ENCODE measurements at regions not wholly inside any gene's neighbourhood (a gene's known extent, or its start where the extent isn't known, plus 50 kb on each side); places are given as distances from the start of the nearest gene placed in this dataset.

DNA sequence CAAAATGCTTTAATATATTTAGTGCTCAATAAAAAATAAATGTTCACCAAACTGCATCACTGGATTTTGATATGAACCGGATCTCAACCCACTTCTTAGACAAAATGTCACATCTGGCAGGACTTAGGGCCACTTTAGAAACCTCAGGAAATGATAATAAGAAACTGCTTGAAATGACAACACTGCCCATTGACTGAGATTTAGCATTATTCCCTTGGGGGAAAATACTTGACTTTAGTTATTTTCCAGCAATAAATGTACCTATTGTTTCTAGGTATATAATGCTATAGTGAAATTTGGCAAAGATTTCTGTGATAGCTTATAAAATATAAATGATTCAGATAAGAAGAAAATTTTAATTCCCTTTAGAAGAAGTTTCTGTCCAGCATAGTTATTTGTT, 195.1 kb downstream of the ICOS start:
- TF ChIP-seq EP300 (IDR thresholded peaks at IDR 0.05; ENCODE audit: low read depth) (no peak), POLR2AphosphoS5 (IDR thresholded peaks at IDR 0.05) (no peak), POLR2A (IDR thresholded peaks at IDR 0.05) (no peak)
- TF ChIP-seq, protein P1, sequence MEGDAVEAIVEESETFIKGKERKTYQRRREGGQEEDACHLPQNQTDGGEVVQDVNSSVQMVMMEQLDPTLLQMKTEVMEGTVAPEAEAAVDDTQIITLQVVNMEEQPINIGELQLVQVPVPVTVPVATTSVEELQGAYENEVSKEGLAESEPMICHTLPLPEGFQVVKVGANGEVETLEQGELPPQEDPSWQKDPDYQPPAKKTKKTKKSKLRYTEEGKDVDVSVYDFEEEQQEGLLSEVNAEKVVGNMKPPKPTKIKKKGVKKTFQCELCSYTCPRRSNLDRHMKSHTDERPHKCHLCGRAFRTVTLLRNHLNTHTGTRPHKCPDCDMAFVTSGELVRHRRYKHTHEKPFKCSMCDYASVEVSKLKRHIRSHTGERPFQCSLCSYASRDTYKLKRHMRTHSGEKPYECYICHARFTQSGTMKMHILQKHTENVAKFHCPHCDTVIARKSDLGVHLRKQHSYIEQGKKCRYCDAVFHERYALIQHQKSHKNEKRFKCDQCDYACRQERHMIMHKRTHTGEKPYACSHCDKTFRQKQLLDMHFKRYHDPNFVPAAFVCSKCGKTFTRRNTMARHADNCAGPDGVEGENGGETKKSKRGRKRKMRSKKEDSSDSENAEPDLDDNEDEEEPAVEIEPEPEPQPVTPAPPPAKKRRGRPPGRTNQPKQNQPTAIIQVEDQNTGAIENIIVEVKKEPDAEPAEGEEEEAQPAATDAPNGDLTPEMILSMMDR (IDR thresholded peaks at IDR 0.05), result no peak
- in situ Hi-C loops (cut with MboI; ENCODE audit: low pct_ligation_motif_present in 1 of 4, low pct_unique_long_range_greater_than_20kb in 1 of 4, low sequenced_read_pairs in 3 of 4) (no loop called here), intact Hi-C loops (cut with DNase I; ENCODE audit: low total_unique reads) (no loop called here)
- H3K36me3 ChIP-seq, result no peaks in the 10 kb centered on the region
- H3K27me3 ChIP-seq, result no peaks in the 10 kb centered on the region
- H3K27ac ChIP-seq, result no peak overlapping the region
- no peaks in the 10 kb centered on the region for H3K9me3 ChIP-seq
- WGBS, 2 donors (ENCODE audit: low coverage in 1 of 2), result 63 to 78% methylated on average over 1 of the region's 1 CpG
- DNase-seq, result no peak
- no peaks in the 10 kb centered on the region for H3K4me1 ChIP-seq
- no peak overlapping the region for H3K4me3 ChIP-seq

DNA sequence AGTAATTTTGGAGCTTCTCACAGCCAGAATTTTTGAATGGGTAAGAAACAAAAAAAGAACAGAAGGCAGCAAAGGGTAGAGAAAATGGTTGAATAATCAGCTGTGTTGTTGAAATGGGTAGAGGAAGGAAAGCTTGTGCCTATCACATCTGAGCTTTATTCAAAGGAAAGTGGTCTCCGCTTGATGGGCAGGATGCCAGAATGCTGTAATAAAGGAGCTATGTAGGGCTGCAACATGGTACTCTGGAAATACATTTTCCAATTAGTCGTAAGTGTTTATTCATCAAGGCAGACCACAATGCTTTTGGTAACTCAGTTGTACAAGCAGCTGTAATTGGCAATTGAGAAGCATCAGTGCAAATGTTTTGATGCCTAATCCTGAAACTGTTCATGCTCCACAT, 196.9 kb downstream of the ICOS start:
- in situ Hi-C loops (cut with MboI; ENCODE audit: low pct_ligation_motif_present in 1 of 4, low pct_unique_long_range_greater_than_20kb in 1 of 4, low sequenced_read_pairs in 3 of 4) (no loop called here), intact Hi-C loops (cut with DNase I; ENCODE audit: low total_unique reads) (no loop called here)
- Histone ChIP-seq H3K36me3 (no peaks in the 10 kb centered on the region), H3K4me3 (no peak overlapping the region), H3K4me1 (no peaks in the 10 kb centered on the region), H3K27me3 (no peaks in the 10 kb centered on the region), H3K27ac (no peak overlapping the region), H3K9me3 (no peaks in the 10 kb centered on the region)
- TF ChIP-seq POLR2A (IDR thresholded peaks at IDR 0.05) (no peak), EP300 (IDR thresholded peaks at IDR 0.05; ENCODE audit: low read depth) (no peak), POLR2AphosphoS5 (IDR thresholded peaks at IDR 0.05) (no peak)
- TF ChIP-seq, protein P1 (IDR thresholded peaks at IDR 0.05), result no peak
- WGBS, 2 donors (ENCODE audit: low coverage in 1 of 2), result 79 to 86% methylated on average over 2 of the region's 2 CpGs
- DNase-seq, result no peak

DNA sequence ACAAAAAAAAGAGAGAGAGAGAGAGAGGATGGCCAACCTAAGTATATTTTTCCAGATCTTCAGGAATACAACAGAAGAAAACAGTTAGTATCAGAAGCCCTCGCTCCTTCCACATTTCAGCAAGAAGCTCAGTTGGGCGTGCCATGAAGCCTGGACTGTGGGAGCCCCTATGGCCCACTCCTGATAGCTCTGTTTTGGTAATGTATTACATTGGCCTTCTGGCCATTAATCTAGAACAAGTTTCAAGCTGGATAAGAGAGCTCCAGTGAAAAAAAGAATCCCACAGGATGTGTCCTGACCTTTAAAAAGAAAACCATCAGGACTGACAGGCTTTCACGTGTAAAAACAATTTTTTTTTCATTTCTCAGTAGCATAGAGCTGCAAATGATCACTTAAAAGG, 197.9 kb downstream of the ICOS start:
- in situ Hi-C loops (cut with MboI; ENCODE audit: low pct_ligation_motif_present in 1 of 4, low pct_unique_long_range_greater_than_20kb in 1 of 4, low sequenced_read_pairs in 3 of 4) (no loop called here), intact Hi-C loops (cut with DNase I; ENCODE audit: low total_unique reads) (no loop called here)
- TF ChIP-seq POLR2A (IDR thresholded peaks at IDR 0.05) (no peak), EP300 (IDR thresholded peaks at IDR 0.05; ENCODE audit: low read depth) (no peak), POLR2AphosphoS5 (IDR thresholded peaks at IDR 0.05) (no peak)
- TF ChIP-seq, protein P1 (IDR thresholded peaks at IDR 0.05), result no peak
- Histone ChIP-seq H3K27me3 (no peaks in the 10 kb centered on the region), H3K27ac (no peak overlapping the region), H3K9me3 (no peaks in the 10 kb centered on the region), H3K4me3 (no peak overlapping the region), H3K36me3 (no peaks in the 10 kb centered on the region), H3K4me1 (no peaks in the 10 kb centered on the region)
- no peak for DNase-seq
- 73 to 83% methylated on average over 3 of the region's 3 CpGs for WGBS, 2 donors (ENCODE audit: low coverage in 1 of 2)

DNA sequence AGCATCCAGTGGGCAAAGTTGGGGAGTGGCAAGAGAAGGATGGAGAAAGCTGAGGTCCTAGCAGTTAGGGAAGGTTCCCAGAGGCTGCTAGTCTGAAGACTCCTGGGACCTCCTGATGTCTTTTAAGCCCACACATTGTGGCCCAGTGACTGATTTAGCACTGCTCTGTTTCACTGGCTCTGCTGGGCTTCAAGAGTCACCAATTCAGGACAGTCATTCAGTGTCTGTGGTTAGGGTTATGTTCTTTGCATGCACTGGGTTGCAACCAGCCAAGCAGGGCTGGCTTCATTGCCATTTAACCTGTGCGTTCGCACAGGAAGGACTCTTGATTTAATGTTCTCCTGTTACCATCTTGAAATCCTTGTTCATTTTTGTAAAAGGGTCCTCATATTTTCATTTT, 199.2 kb downstream of the ICOS start:
- H3K9me3 ChIP-seq, result no peaks in the 10 kb centered on the region
- H3K27me3 ChIP-seq, result no peaks in the 10 kb centered on the region
- no peak for DNase-seq
- no peak overlapping the region for H3K4me3 ChIP-seq
- 93% methylated on average over 2 of the region's 2 CpGs for WGBS, 2 donors (ENCODE audit: low coverage in 1 of 2)
- no peak overlapping the region for H3K27ac ChIP-seq
- H3K36me3 ChIP-seq, result no peaks in the 10 kb centered on the region
- no peaks in the 10 kb centered on the region for H3K4me1 ChIP-seq
- TF ChIP-seq, protein P1 (IDR thresholded peaks at IDR 0.05), result no peak
- no peak for TF ChIP-seq POLR2A (IDR thresholded peaks at IDR 0.05)
- TF ChIP-seq POLR2AphosphoS5 (IDR thresholded peaks at IDR 0.05), result no peak
- no peak for TF ChIP-seq EP300 (IDR thresholded peaks at IDR 0.05; ENCODE audit: low read depth)
- in situ Hi-C loops (cut with MboI; ENCODE audit: low pct_ligation_motif_present in 1 of 4, low pct_unique_long_range_greater_than_20kb in 1 of 4, low sequenced_read_pairs in 3 of 4) (no loop called here), intact Hi-C loops (cut with DNase I; ENCODE audit: low total_unique reads) (no loop called here)
